ENCODE measurements at regions not wholly inside any gene's neighbourhood (a gene's known extent, or its start where the extent isn't known, plus 50 kb on each side); places are given as distances from the start of the nearest gene placed in this dataset.

DNA sequence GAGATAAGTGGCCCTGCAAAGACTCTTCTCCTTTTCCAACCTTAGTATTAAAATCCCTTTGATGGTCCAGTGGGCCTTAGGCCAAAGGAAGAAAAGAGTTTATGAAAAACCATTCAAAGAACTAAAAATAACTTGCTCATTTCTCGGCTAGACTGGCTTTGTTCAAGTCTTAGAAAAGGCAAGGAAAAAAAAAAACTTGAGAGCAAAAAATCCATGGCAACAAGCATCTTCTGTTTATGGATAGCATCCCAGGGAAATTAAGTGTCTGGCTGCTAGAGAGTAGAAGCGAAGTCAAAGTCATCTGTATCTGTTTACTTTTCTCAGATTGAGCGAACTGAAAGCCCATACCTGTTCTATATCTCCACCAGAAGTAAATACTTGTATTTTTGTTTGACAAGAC lies 129.6 kb downstream of the KCTD15 start:
- no peak for DNase-seq (ENCODE audit: low read depth, low spot score)
- no peaks in the 10 kb centered on the region for H3K9me1 ChIP-seq (ENCODE audit: control insufficient read depth, extremely low read depth, insufficient read depth, low read length)

DNA sequence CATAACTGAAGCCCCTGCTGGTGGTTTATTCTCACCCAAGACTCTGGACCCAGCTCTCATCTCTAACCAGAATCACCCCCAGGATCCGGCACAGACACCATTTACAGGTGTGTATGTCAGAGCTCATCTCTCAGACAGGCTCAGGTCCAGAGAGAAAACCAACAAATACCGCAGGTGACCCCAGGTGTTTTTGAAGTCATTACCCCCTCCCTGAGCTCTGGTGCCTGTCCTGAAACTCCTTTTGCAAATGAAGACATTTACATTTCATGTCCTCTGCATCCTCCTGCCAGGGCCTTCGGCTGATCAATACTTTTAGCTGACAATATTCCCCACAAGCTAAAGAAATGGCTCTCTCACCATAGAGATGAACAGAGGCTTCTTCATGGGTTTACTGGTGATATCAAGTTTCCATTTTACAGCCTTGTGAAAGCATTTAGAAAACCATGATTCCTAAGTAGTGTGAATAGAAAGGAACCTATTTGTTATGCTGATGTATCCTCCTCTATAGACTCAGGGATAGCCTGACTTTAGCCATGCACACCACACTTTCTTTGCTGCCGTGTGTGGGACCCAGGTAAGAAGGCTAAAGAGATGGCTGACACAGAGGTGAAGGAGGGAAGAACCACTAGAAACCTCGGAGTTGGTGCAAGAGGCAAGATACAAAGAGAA lies 131.3 kb downstream of the KCTD15 start:
- no peak for FAIRE-seq
- no peak for DNase-seq (ENCODE audit: low read depth, low spot score)
- Histone ChIP-seq H3K9ac (ENCODE audit: control insufficient read depth, extremely low read depth, insufficient read depth, low read length) (no peak overlapping the region), H3K79me2 (ENCODE audit: control insufficient read depth, insufficient read depth, low read length) (no peaks in the 10 kb centered on the region), H3K9me1 (ENCODE audit: control insufficient read depth, extremely low read depth, insufficient read depth, low read length) (no peaks in the 10 kb centered on the region), H3K4me2 (ENCODE audit: control insufficient read depth, extremely low read depth, insufficient read depth, low read depth, low read length) (no peak overlapping the region), H3K4me3 (ENCODE audit: control insufficient read depth in 2 of 3, extremely low read depth in 1 of 3, insufficient read depth in 2 of 3, low read depth in 1 of 3, low read length in 3 of 3) (no peak overlapping the region), H4K20me1 (ENCODE audit: control insufficient read depth, extremely low read depth, insufficient read depth, low read length) (no peaks in the 10 kb centered on the region), H3K9me3 (ENCODE audit: control insufficient read depth, low read depth, low read length) (no peaks in the 10 kb centered on the region), H3K4me1 (ENCODE audit: control insufficient read depth, extremely low read depth, insufficient read depth, low read length) (no peaks in the 10 kb centered on the region), H3K27me3 (ENCODE audit: control insufficient read depth, extremely low read depth, insufficient read depth, low read length) (no peaks in the 10 kb centered on the region), H2AFZ (ENCODE audit: control insufficient read depth, low read length) (no peak overlapping the region), H3K27ac (ENCODE audit: control insufficient read depth, insufficient read depth, low read length) (no peak overlapping the region), H3K36me3 (ENCODE audit: control insufficient read depth in 2 of 2, extremely low read depth in 1 of 2, insufficient read depth in 2 of 2, low read length in 2 of 2) (no peaks in the 10 kb centered on the region)
- TF ChIP-seq EZH2 (IDR thresholded peaks at IDR 0.05; ENCODE audit: low read length) (no peak), CTCF (optimal IDR thresholded peaks at IDR 0.05 in 1 of 3, IDR thresholded peaks at IDR 0.05 in 1 of 3, conservative IDR thresholded peaks at IDR 0.05 in 1 of 3; ENCODE audit: extremely low read depth in 1 of 3, insufficient read depth in 2 of 3, low read length in 3 of 3) (no peak)
- dilution Hi-C loops (cut with MboI; ENCODE audit: extremely low pct_ligation_motif_present, low sequenced_read_pairs): no loop called here

More for the DNA sequence above, 129.6 kb downstream of the KCTD15 start:
- Histone ChIP-seq H3K4me1 (ENCODE audit: control insufficient read depth, extremely low read depth, insufficient read depth, low read length) (no peaks in the 10 kb centered on the region), H3K9me3 (ENCODE audit: control insufficient read depth, low read depth, low read length) (no peaks in the 10 kb centered on the region), H2AFZ (ENCODE audit: control insufficient read depth, low read length) (no peak overlapping the region), H3K79me2 (ENCODE audit: control insufficient read depth, insufficient read depth, low read length) (no peaks in the 10 kb centered on the region), H4K20me1 (ENCODE audit: control insufficient read depth, extremely low read depth, insufficient read depth, low read length) (no peaks in the 10 kb centered on the region), H3K9ac (ENCODE audit: control insufficient read depth, extremely low read depth, insufficient read depth, low read length) (no peak overlapping the region), H3K27ac (ENCODE audit: control insufficient read depth, insufficient read depth, low read length) (no peak overlapping the region), H3K36me3 (ENCODE audit: control insufficient read depth in 2 of 2, extremely low read depth in 1 of 2, insufficient read depth in 2 of 2, low read length in 2 of 2) (no peaks in the 10 kb centered on the region), H3K4me3 (ENCODE audit: control insufficient read depth in 2 of 3, extremely low read depth in 1 of 3, insufficient read depth in 2 of 3, low read depth in 1 of 3, low read length in 3 of 3) (no peak overlapping the region), H3K27me3 (ENCODE audit: control insufficient read depth, extremely low read depth, insufficient read depth, low read length) (no peaks in the 10 kb centered on the region), H3K4me2 (ENCODE audit: control insufficient read depth, extremely low read depth, insufficient read depth, low read depth, low read length) (no peak overlapping the region)
- no peak for TF ChIP-seq EZH2 (IDR thresholded peaks at IDR 0.05; ENCODE audit: low read length)
- no peak for TF ChIP-seq CTCF (optimal IDR thresholded peaks at IDR 0.05 in 1 of 3, IDR thresholded peaks at IDR 0.05 in 1 of 3, conservative IDR thresholded peaks at IDR 0.05 in 1 of 3; ENCODE audit: extremely low read depth in 1 of 3, insufficient read depth in 2 of 3, low read length in 3 of 3)
- no peak for FAIRE-seq
- dilution Hi-C loops (cut with MboI; ENCODE audit: extremely low pct_ligation_motif_present, low sequenced_read_pairs): no loop called here
